CD4-positive, alpha-beta T cell (primary cell): ENCODE measurements at regions not wholly inside any gene's neighbourhood (a gene's known extent, or its start where the extent isn't known, plus 50 kb on each side); places are given as distances from the start of the nearest gene placed in this dataset.

Experiments
- ATAC-seq: fragments of 200-7000 bp; cut with Tn5 transposase; one replicate; pipeline ENCODE4 v1.10.0; 2022; ENCODE audit warnings: mild to moderate bottlenecking; ENCODE audit not compliant: poor library complexity
- CTCF ChIA-PET: fragments of 350-600 bp; sonication (Branson Sonifier 250); formaldehyde crosslinking; loops from one replicate; lab custom pipeline; 2021; ENCODE audit warnings: antibody characterized with exemption, inconsistent platforms; lab: Charles Lee
- POLR2A ChIA-PET: fragments of 350-600 bp; sonication (Branson Sonifier 250); formaldehyde crosslinking; loops from one replicate; lab custom pipeline; 2021; ENCODE audit warnings: antibody characterized with exemption, inconsistent platforms; lab: Charles Lee
- DNase-seq, 14 experiments: peaks; one replicate each; pipeline ENCODE4 v3.0.0-alpha.2; 2013 to 2020; ENCODE audit warnings: mixed read lengths in 2 of 14
- H3K27ac ChIP-seq, 2 donors: one replicate each; pipeline versions ENCODE4 v1.5.1 to v1.7.0; 2013; ENCODE audit warnings: low read length in 2 of 2, low read depth in 1 of 2, mild to moderate bottlenecking in 1 of 2
- H3K27me3 ChIP-seq, 2 experiments: 1 replicate in 1 of 2; 2 replicates in 1 of 2; pipeline versions ENCODE4 v1.6.1 to v1.7.0; 2013; ENCODE audit warnings: low read length in 2 of 2, control low read depth in 1 of 2, mild to moderate bottlenecking in 1 of 2, moderate library complexity in 1 of 2; ENCODE audit not compliant: insufficient read depth in 2 of 2, control insufficient read depth in 1 of 2
- H3K36me3 ChIP-seq: one replicate; pipeline ENCODE4 v1.6.1; 2013; ENCODE audit warnings: low read length, control low read depth; ENCODE audit not compliant: insufficient read depth
- H3K4me1 ChIP-seq: one replicate; pipeline ENCODE4 v1.6.1; 2013; ENCODE audit warnings: low read length, control low read depth; ENCODE audit not compliant: insufficient read depth
- H3K4me3 ChIP-seq: one replicate; pipeline ENCODE4 v1.5.1; 2013; ENCODE audit warnings: mild to moderate bottlenecking, low read length, moderate library complexity
- H3K9me3 ChIP-seq, 2 experiments: 1 replicate in 1 of 2; 2 replicates in 1 of 2; pipeline versions ENCODE4 v1.6.1 to v1.7.0; 2013; ENCODE audit warnings: low read length in 2 of 2, mild to moderate bottlenecking in 2 of 2, control low read depth in 1 of 2, moderate library complexity in 1 of 2; ENCODE audit not compliant: control insufficient read depth in 1 of 2, insufficient read depth in 1 of 2
- H3K27ac Mint-ChIP-seq: one replicate; pipeline ENCODE4 v1.8.0; 2020; ENCODE audit warnings: mixed read lengths
- H3K27me3 Mint-ChIP-seq: one replicate; pipeline ENCODE4 v1.8.0; 2021; ENCODE audit warnings: mixed read lengths
- H3K36me3 Mint-ChIP-seq: one replicate; pipeline ENCODE4 v1.8.0; 2021; ENCODE audit warnings: low read depth, mixed read lengths
- H3K4me1 Mint-ChIP-seq: one replicate; pipeline ENCODE4 v1.8.0; 2021; ENCODE audit warnings: low read depth, mixed read lengths
- H3K4me3 Mint-ChIP-seq: one replicate; pipeline ENCODE4 v1.8.0; 2020; ENCODE audit warnings: mild to moderate bottlenecking, mixed read lengths
- H3K9me3 Mint-ChIP-seq: one replicate; pipeline ENCODE4 v1.8.0; 2020; ENCODE audit warnings: mixed read lengths
- CTCF ChIP-seq: fragments of 200-600 bp; IDR thresholded peaks from one replicate; pipeline ENCODE4 v1.8.0; 2022; ENCODE audit warnings: antibody characterized with exemption, mild to moderate bottlenecking
- intact Hi-C, 2 experiments: fragments of 100-400 bp; cut with DNase I in 1 of 2; cut with micrococcal nuclease in 1 of 2; formaldehyde crosslinking; loops; one replicate each; pipeline versions ENCODE4 v1.15.1 to v1.9.0; 2023 to 2025; cut with DNase I, micrococcal nuclease

GRCh38 chr4:19615086-19615689, 636.5 kb upstream of the SLIT2 start:
- no peak for TF ChIP-seq CTCF
- Mint-ChIP-seq H3K9me3 (peaks cover 11% of the 10 kb centered on the region), H3K27ac (no peak overlapping the region), H3K4me1 (no peaks in the 10 kb centered on the region), H3K36me3 (no peaks in the 10 kb centered on the region), H3K4me3 (no peak overlapping the region), H3K27me3 (no peaks in the 10 kb centered on the region)
- no peak overlapping the region for H3K4me3 ChIP-seq
- no peak overlapping the region for H3K27ac ChIP-seq
- no peak for DNase-seq
- intact Hi-C loops: no loop called here
- peaks cover 12 to 15% of the 10 kb centered on the region in 2 experiments for H3K9me3 ChIP-seq
- ChIA-PET POLR2A (no interaction called here), CTCF (no interaction called here)
- no peak for ATAC-seq
- H3K4me1 ChIP-seq: no peaks in the 10 kb centered on the region
- no peaks in the 10 kb centered on the region for H3K27me3 ChIP-seq
- H3K36me3 ChIP-seq: no peaks in the 10 kb centered on the region

GRCh38 chr4:19614171-19614570, 637.5 kb upstream of the SLIT2 start:
- POLR2A ChIA-PET: no interaction called here
- H3K27ac ChIP-seq: no peak overlapping the region
- Mint-ChIP-seq H3K27me3 (no peaks in the 10 kb centered on the region), H3K4me1 (no peaks in the 10 kb centered on the region), H3K9me3 (peaks cover 15% of the 10 kb centered on the region), H3K4me3 (no peak overlapping the region), H3K36me3 (no peaks in the 10 kb centered on the region), H3K27ac (no peak overlapping the region)
- ATAC-seq: no peak
- CTCF ChIA-PET: no interaction called here
- no peaks in the 10 kb centered on the region for H3K36me3 ChIP-seq
- no peak for TF ChIP-seq CTCF
- no peak overlapping the region for H3K4me3 ChIP-seq
- H3K27me3 ChIP-seq: no peaks in the 10 kb centered on the region
- no peaks in the 10 kb centered on the region for H3K4me1 ChIP-seq
- intact Hi-C loops: no loop called here
- no peak for DNase-seq
- H3K9me3 ChIP-seq: peaks cover 12 to 18% of the 10 kb centered on the region in 2 experiments

- no peak overlapping the region for H3K4me3 Mint-ChIP-seq
- intact Hi-C loops: no loop called here
- CTCF ChIA-PET: no interaction called here
- no peak for DNase-seq
- POLR2A ChIA-PET: no interaction called here
- Histone ChIP-seq H3K9me3 (peaks cover 0 to 4% of the 10 kb centered on the region in 2 experiments), H3K27me3 (no peaks in the 10 kb centered on the region), H3K4me1 (no peaks in the 10 kb centered on the region), H3K27ac (no peak overlapping the region), H3K4me3 (no peak overlapping the region), H3K36me3 (no peaks in the 10 kb centered on the region)
- no peak for TF ChIP-seq CTCF
- no peak for ATAC-seq
- no peak overlapping the region for H3K27ac Mint-ChIP-seq
- peaks cover 11% of the 10 kb centered on the region for H3K9me3 Mint-ChIP-seq
- H3K27me3 Mint-ChIP-seq: no peaks in the 10 kb centered on the region
- no peaks in the 10 kb centered on the region for H3K4me1 Mint-ChIP-seq
- no peaks in the 10 kb centered on the region for H3K36me3 Mint-ChIP-seq
These were observed 655.4 kb upstream of the SLIT2 start for GRCh38 chr4:19596342-19596741.
